Prostate gland (tissue), 2 donors: ENCODE measurements at regions not wholly inside any gene's neighbourhood (a gene's known extent, or its start where the extent isn't known, plus 50 kb on each side); places are given as distances from the start of the nearest gene placed in this dataset.
"Not testable (repeated sequence)": the region's sequence is repeated elsewhere in the genome, so short reads cannot be mapped to it uniquely, and the experiment has no call there.

Source experiments
- DNase-seq: peaks from one replicate; pipeline ENCODE4 v3.0.0-alpha.2; 2019; ENCODE audit warnings: low spot score
- H3K27ac ChIP-seq, 2 donors: fragments of 200-600 bp; sonication (generic); 2 replicates each; pipeline ENCODE4 v1.5.1; 2017 to 2019
- H3K27me3 ChIP-seq: fragments of 200-600 bp; sonication (generic); replicated peaks from 2 replicates; pipeline ENCODE4 v1.5.1; 2019; ENCODE audit not compliant: insufficient read depth
- H3K36me3 ChIP-seq, 2 donors: fragments of 200-600 bp; sonication (generic); 1 replicate in 1 of 2; 2 replicates in 1 of 2; pipeline versions ENCODE4 v1.5.1 to v1.8.1; 2017 to 2019
- H3K4me1 ChIP-seq: fragments of 200-600 bp; sonication (generic); replicated peaks from 2 replicates; pipeline ENCODE4 v1.5.1; 2019
- H3K4me3 ChIP-seq, 2 donors: fragments of 200-600 bp; sonication (generic); 2 replicates each; pipeline ENCODE4 v1.5.1; 2017 to 2019
- H3K9me3 ChIP-seq: fragments of 200-600 bp; sonication (generic); 2 replicates; pipeline ENCODE4 v1.5.1; 2017
- POLR2A ChIP-seq: fragments of 450-650 bp; IDR thresholded peaks from one replicate; pipeline ENCODE4 v1.6.1; 2016; ENCODE audit warnings: antibody characterized with exemption, mild to moderate bottlenecking
- POLR2AphosphoS5 ChIP-seq: sonication (generic); formaldehyde crosslinking; IDR thresholded peaks from one replicate; pipeline ENCODE4 v1.6.1; 2017; ENCODE audit warnings: antibody characterized with exemption
- WGBS: methylation state at CpG from one replicate; pipeline ENCODE4 v1.1.5; 2018; 5-methylcytosine and 5-hydroxymethylcytosine counted together
- intact Hi-C: fragments of 100-400 bp; cut with DNase I; formaldehyde crosslinking; loops from one replicate; pipeline ENCODE4 v1.14.2; 2022
- TF ChIP-seq, protein P1 (sequence below), 4 experiments: fragments of 200-600 bp in 2 of 4; fragments of 450-650 bp in 2 of 4; sonication (generic) in 2 of 4; IDR thresholded peaks; 1 replicate in 3 of 4; 2 replicates in 1 of 4; pipeline ENCODE4 v1.5.1; 2016 to 2019; ENCODE audit warnings: antibody characterized with exemption in 4 of 4, mild to moderate bottlenecking in 2 of 4, moderate library complexity in 2 of 4

DNA sequence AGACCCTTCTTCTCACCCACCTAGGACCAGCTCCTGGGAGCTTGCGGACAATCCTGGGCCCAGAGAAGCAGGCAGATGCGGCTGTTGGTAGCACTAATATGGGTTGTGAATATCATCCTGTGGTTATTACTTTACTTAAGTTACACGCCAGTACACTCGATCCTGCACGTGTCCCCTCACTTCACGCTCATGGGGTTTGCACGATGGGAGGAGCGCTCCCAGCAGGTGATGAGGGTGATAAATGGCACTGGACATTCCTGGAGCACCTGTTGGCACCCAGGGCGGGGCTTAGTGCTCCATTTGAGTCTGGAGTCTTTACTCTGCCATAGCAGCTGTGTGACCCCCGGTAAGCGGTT, 335.1 kb downstream of the PREX1 start:
- no peak for DNase-seq
- no peak overlapping the region for H3K4me3 ChIP-seq
- WGBS = 91% methylated on average over 11 of the region's 11 CpGs
- H3K36me3 ChIP-seq = no peaks in the 10 kb centered on the region
- H3K27ac ChIP-seq = no peak overlapping the region
- peaks cover 2% of the 10 kb centered on the region for H3K27me3 ChIP-seq
- H3K4me1 ChIP-seq = no peaks in the 10 kb centered on the region
- no peak for TF ChIP-seq POLR2A
- no peak for TF ChIP-seq POLR2AphosphoS5
- TF ChIP-seq, protein P1, sequence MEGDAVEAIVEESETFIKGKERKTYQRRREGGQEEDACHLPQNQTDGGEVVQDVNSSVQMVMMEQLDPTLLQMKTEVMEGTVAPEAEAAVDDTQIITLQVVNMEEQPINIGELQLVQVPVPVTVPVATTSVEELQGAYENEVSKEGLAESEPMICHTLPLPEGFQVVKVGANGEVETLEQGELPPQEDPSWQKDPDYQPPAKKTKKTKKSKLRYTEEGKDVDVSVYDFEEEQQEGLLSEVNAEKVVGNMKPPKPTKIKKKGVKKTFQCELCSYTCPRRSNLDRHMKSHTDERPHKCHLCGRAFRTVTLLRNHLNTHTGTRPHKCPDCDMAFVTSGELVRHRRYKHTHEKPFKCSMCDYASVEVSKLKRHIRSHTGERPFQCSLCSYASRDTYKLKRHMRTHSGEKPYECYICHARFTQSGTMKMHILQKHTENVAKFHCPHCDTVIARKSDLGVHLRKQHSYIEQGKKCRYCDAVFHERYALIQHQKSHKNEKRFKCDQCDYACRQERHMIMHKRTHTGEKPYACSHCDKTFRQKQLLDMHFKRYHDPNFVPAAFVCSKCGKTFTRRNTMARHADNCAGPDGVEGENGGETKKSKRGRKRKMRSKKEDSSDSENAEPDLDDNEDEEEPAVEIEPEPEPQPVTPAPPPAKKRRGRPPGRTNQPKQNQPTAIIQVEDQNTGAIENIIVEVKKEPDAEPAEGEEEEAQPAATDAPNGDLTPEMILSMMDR (IDR thresholded peaks at IDR 0.05) = no peak
- H3K9me3 ChIP-seq = no peaks in the 10 kb centered on the region
- intact Hi-C loops = no loop called here

GRCh38 chr20:48492015-48492714, 335.6 kb downstream of the PREX1 start:
- intact Hi-C loops = no loop called here
- no peak for TF ChIP-seq POLR2AphosphoS5
- TF ChIP-seq, protein P1 (IDR thresholded peaks at IDR 0.05) = no peak
- TF ChIP-seq POLR2A = no peak
- Histone ChIP-seq H3K27ac (no peak overlapping the region), H3K4me1 (no peaks in the 10 kb centered on the region), H3K9me3 (no peaks in the 10 kb centered on the region), H3K27me3 (peaks cover 2% of the 10 kb centered on the region), H3K4me3 (no peak overlapping the region), H3K36me3 (no peaks in the 10 kb centered on the region)
- DNase-seq = no peak
- WGBS = 96% methylated on average over 17 of the region's 17 CpGs

GRCh38 chr20:48490961-48491831, 336.6 kb downstream of the PREX1 start:
- intact Hi-C loops = no loop called here
- no peak for DNase-seq
- H3K36me3 ChIP-seq = no peaks in the 10 kb centered on the region
- no peak overlapping the region for H3K4me3 ChIP-seq
- TF ChIP-seq, protein P1 (IDR thresholded peaks at IDR 0.05) = no peak
- TF ChIP-seq POLR2AphosphoS5 (no peak), POLR2A (no peak)
- peaks cover 2% of the 10 kb centered on the region for H3K27me3 ChIP-seq
- 87% methylated on average over 10 of the region's 10 CpGs for WGBS
- H3K9me3 ChIP-seq = no peaks in the 10 kb centered on the region
- H3K4me1 ChIP-seq = no peaks in the 10 kb centered on the region
- H3K27ac ChIP-seq = no peak overlapping the region

DNA sequence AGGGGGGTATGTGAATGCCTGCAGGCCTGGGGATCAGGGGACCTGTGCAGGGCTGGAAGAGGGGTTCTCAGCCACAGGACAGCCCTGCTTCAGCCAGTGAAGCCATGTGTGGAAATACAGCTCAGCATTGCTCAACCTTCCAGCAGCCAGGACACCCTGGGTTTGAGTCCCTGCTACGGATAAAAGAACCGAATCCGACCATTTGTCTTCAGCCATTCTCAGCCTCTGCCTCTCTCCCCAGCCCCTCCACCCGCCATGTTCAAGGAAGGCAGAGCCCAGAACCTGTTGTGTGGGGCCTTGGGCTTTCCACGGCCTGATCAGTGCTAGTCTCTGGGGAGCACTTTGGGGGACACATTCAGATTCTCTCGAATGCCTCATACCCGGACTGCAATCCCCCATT, 337.5 kb downstream of the PREX1 start:
- H3K4me1 ChIP-seq, H3K27ac ChIP-seq, DNase-seq, intact Hi-C loops, H3K27me3 ChIP-seq, H3K36me3 ChIP-seq, H3K9me3 ChIP-seq, H3K4me3 ChIP-seq: not testable (repeated sequence)
- 82% methylated on average over 7 of the region's 7 CpGs for WGBS

DNA sequence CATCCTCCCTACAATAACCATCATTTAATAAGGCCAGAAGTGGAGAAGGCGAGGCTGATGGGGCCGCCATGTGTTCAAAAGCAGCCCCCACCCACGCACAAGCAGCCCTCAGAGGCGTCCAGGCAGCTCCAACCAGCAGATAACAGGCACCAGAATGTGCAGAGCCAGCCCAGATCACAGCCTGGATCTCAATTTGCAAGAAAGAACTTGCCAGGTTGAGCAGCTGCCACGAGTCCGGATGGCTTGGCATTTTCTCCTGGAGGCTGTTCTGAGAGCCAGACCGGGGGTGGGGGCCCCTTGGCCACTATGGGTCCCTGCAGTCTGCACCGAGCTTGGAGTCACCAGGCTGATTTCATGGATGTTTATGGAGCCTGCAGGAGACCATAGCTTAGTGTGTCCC, 338.1 kb downstream of the PREX1 start:
- no peaks in the 10 kb centered on the region for H3K4me1 ChIP-seq
- no peaks in the 10 kb centered on the region for H3K9me3 ChIP-seq
- H3K36me3 ChIP-seq = no peaks in the 10 kb centered on the region
- no peak overlapping the region for H3K27ac ChIP-seq
- WGBS = 14% methylated on average over 8 of the region's 8 CpGs
- peak; percentile 36 for DNase-seq
- no peak for TF ChIP-seq POLR2AphosphoS5
- TF ChIP-seq, protein P1 (IDR thresholded peaks at IDR 0.05) = no peak
- no peak for TF ChIP-seq POLR2A
- intact Hi-C loops = no loop called here
- no peak overlapping the region for H3K4me3 ChIP-seq
- peaks cover 2% of the 10 kb centered on the region for H3K27me3 ChIP-seq
